Upper lobe of left lung (tissue), 4 donors: ENCODE measurements at regions not wholly inside any gene's neighbourhood (a gene's known extent, or its start where the extent isn't known, plus 50 kb on each side); places are given as distances from the start of the nearest gene placed in this dataset.
"Not testable (repeated sequence)": the region's sequence is repeated elsewhere in the genome, so short reads cannot be mapped to it uniquely, and the experiment has no call there.

ENCODE experiments used
- CTCF ChIP-seq, 6 experiments: fragments of 450-650 bp in 4 of 6; fragments of 200-600 bp in 2 of 6; sonication (generic) in 2 of 6; IDR thresholded peaks; one replicate each; pipeline ENCODE4 v1.5.1; 2016 to 2019; ENCODE audit warnings: antibody characterized with exemption in 6 of 6
- POLR2A ChIP-seq, 4 donors: fragments of 450-650 bp; IDR thresholded peaks; one replicate each; pipeline ENCODE4 v1.5.1; 2016 to 2017; ENCODE audit warnings: antibody characterized with exemption in 4 of 4, mild to moderate bottlenecking in 2 of 4
- POLR2AphosphoS5 ChIP-seq, 2 donors: sonication (generic); formaldehyde crosslinking; IDR thresholded peaks; one replicate each; pipeline ENCODE4 v1.5.1; 2017; ENCODE audit warnings: antibody characterized with exemption in 2 of 2

GRCh38 chrY:21767824-21768223, 126.5 kb downstream of the RBMY1D start:
- not testable (repeated sequence) for TF ChIP-seq CTCF, POLR2AphosphoS5, POLR2A (IDR thresholded peaks at IDR 0.05)
